Spleen (tissue), 7 donors: ENCODE measurements at regions not wholly inside any gene's neighbourhood (a gene's known extent, or its start where the extent isn't known, plus 50 kb on each side); places are given as distances from the start of the nearest gene placed in this dataset.

Source experiments
- POLR2A ChIP-seq, 3 donors: fragments of 450-650 bp; IDR thresholded peaks; one replicate each; pipeline ENCODE4 v1.5.1; 2017; ENCODE audit warnings: antibody characterized with exemption in 3 of 3, mild to moderate bottlenecking in 1 of 3
- POLR2AphosphoS5 ChIP-seq, 3 donors: sonication (generic); formaldehyde crosslinking; IDR thresholded peaks; one replicate each; pipeline ENCODE4 v1.5.1; 2017; ENCODE audit warnings: antibody characterized with exemption in 3 of 3
- TF ChIP-seq, protein P1 (sequence below), 11 experiments: fragments of 200-600 bp in 7 of 11; fragments of 450-650 bp in 4 of 11; sonication (generic) in 4 of 11; IDR thresholded peaks in 8 of 11; conservative IDR thresholded peaks in 3 of 11; 1 replicate in 7 of 11; 2 replicates in 4 of 11; pipeline versions ENCODE4 v1.4.0 to v1.8.0; 2016 to 2021; ENCODE audit warnings: antibody characterized with exemption in 11 of 11, inconsistent platforms in 4 of 11, mild to moderate bottlenecking in 1 of 11
- donor health status: DM: no; HTN: no; CAD: no; lungs with moderate emphysema.
- donor health status: DM: no; HTN: no; CAD: no.
- donor health status: DM: no; HTN: no; CAD: no.

DNA sequence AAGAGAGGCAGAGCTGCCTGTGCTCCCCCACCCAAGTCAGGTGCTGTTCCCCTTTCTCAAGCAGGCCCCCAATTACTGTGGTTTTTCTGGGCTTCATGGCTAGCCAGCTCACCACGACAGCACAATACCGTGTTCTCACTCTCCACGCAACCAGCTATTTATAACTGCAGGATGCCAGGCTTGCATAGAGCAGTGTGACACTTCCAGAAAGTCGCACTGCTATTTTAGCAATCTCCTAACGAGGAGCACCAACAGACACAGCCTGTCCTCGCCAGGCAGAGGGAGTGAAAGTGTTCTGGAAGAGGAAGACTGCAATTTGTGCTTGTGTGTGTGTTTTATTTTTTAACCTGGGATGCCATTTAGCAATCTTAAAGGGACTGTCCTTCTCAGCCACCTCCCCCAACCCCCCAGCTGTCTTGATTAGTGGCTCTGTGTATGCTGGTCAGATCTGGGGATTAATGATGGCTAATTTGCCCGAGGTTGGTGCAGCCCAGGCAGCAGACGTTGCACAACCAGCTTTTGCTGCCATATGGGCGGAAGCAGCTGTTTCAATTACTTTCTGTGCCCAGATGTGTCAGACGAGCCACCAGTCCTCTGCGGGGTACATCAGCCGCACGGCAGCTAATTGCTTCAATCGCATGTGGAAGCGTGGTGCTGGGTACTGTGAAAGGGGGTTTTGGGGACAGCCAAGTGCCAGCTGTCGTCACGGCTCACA lies 268.0 kb upstream of the ARRDC4 start:
- TF ChIP-seq, protein P1, sequence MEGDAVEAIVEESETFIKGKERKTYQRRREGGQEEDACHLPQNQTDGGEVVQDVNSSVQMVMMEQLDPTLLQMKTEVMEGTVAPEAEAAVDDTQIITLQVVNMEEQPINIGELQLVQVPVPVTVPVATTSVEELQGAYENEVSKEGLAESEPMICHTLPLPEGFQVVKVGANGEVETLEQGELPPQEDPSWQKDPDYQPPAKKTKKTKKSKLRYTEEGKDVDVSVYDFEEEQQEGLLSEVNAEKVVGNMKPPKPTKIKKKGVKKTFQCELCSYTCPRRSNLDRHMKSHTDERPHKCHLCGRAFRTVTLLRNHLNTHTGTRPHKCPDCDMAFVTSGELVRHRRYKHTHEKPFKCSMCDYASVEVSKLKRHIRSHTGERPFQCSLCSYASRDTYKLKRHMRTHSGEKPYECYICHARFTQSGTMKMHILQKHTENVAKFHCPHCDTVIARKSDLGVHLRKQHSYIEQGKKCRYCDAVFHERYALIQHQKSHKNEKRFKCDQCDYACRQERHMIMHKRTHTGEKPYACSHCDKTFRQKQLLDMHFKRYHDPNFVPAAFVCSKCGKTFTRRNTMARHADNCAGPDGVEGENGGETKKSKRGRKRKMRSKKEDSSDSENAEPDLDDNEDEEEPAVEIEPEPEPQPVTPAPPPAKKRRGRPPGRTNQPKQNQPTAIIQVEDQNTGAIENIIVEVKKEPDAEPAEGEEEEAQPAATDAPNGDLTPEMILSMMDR (IDR thresholded peaks at IDR 0.05 in 8 of 11, conservative IDR thresholded peaks at IDR 0.05 in 3 of 11), result no peak
- no peak for TF ChIP-seq POLR2A (IDR thresholded peaks at IDR 0.05)
- no peak for TF ChIP-seq POLR2AphosphoS5 (IDR thresholded peaks at IDR 0.05)
